A549 (cell line): ENCODE measurements at regions not wholly inside any gene's neighbourhood (a gene's known extent, or its start where the extent isn't known, plus 50 kb on each side); places are given as distances from the start of the nearest gene placed in this dataset.

Experiments
- ATAC-seq, 2 experiments: fragments of 200-7000 bp in 1 of 2; fragments of >200 bp in 1 of 2; cut with Nextera tagmentation in 1 of 2; cut with Tn5 transposase in 1 of 2; 3 replicates each; pipeline versions ENCODE4 v1.8.0 to v1.9.1; 2018 to 2020; ENCODE audit warnings: mild to moderate bottlenecking in 1 of 2, moderate library complexity in 1 of 2
- CTCF ChIA-PET: fragments of 300-600 bp; sonication (Branson Sonifier 250); formaldehyde crosslinking; extraction: SDS; loops from one replicate; lab custom pipeline; 2021; ENCODE audit warnings: antibody characterized with exemption, inconsistent platforms; lab: Yijun Ruan, JAX
- POLR2A ChIA-PET: fragments of 350-600 bp; formaldehyde crosslinking; extraction: SDS; loops from one replicate; lab custom pipeline; 2021; ENCODE audit warnings: antibody characterized with exemption, inconsistent platforms; lab: Yijun Ruan, JAX
- DNase-seq, 2 experiments: peaks; one replicate each; pipeline versions ENCODE4 v3.0.0 to v3.0.0-alpha.2; 2011 to 2016; ENCODE audit warnings: low read depth in 1 of 2, low spot score in 1 of 2
- FAIRE-seq: peaks from 2 replicates; lab custom pipeline; 2011; peaks lifted over from hg19 to GRCh38; lab: Jason Lieb, UNC
- H3K27ac ChIP-seq, 2 experiments: fragments of >200 bp; sonication (Bioruptor Twin); formaldehyde crosslinking; 3 replicates each; pipeline ENCODE4 v1.5.1; 2016 to 2017
- H3K4me1 ChIP-seq: fragments of >200 bp; sonication (Bioruptor Twin); formaldehyde crosslinking; 3 replicates; pipeline ENCODE4 v1.6.1; 2016
- H3K4me2 ChIP-seq: fragments of >200 bp; sonication (Bioruptor Twin); formaldehyde crosslinking; 3 replicates; pipeline ENCODE4 v1.6.1; 2016
- H3K4me3 ChIP-seq: fragments of >200 bp; sonication (Bioruptor Twin); formaldehyde crosslinking; 3 replicates; pipeline ENCODE4 v1.5.1; 2016
- H3K9me3 ChIP-seq: fragments of >200 bp; sonication (Bioruptor Twin); formaldehyde crosslinking; 3 replicates; pipeline ENCODE4 v1.6.1; 2016
- CBX8 ChIP-seq: fragments of 200-600 bp; sonication (generic); IDR thresholded peaks from 2 replicates; pipeline ENCODE4 v1.6.1; 2016
- EHF ChIP-seq: fragments of 250-450 bp; sonication (Bioruptor Pico); IDR thresholded peaks from 2 replicates; pipeline ENCODE4 v1.5.0; 2020; ENCODE audit warnings: mild to moderate bottlenecking
- EP300 ChIP-seq, 2 experiments: fragments of >200 bp; sonication (Bioruptor Twin); formaldehyde crosslinking; IDR thresholded peaks; 2 replicates in 1 of 2; 3 replicates in 1 of 2; pipeline ENCODE4 v1.6.1; 2016 to 2017
- HOXB13 ChIP-seq: fragments of 250-450 bp; sonication (Bioruptor Pico); IDR thresholded peaks from 2 replicates; pipeline ENCODE4 v1.5.0; 2020; ENCODE audit warnings: low read depth, mild to moderate bottlenecking, moderate library complexity
- JUNB ChIP-seq: fragments of >200 bp; sonication (Bioruptor Twin); formaldehyde crosslinking; IDR thresholded peaks from 2 replicates; pipeline ENCODE4 v1.6.1; 2016
- NFE2L2 ChIP-seq: fragments of 150-350 bp; conservative IDR thresholded peaks from 2 replicates; pipeline ENCODE4 v1.6.1; 2014; ENCODE audit warnings: low read length
- NPAS2 ChIP-seq: fragments of 250-450 bp; sonication (Bioruptor Pico); IDR thresholded peaks from 2 replicates; pipeline ENCODE4 v1.8.0; 2022; ENCODE audit warnings: mild to moderate bottlenecking, moderate library complexity, borderline replicate concordance
- PHF8 ChIP-seq: fragments of 200-600 bp; sonication (generic); IDR thresholded peaks from 2 replicates; pipeline ENCODE4 v1.6.1; 2016; ENCODE audit warnings: low read depth, mild to moderate bottlenecking, antibody characterized with exemption, moderate library complexity, borderline replicate concordance
- POLR2A ChIP-seq: IDR thresholded peaks from 2 replicates; pipeline ENCODE4 v1.6.1; 2012; ENCODE audit warnings: mild to moderate bottlenecking, low read length
- RAD21 ChIP-seq, 2 experiments: fragments of >200 bp in 1 of 2; sonication (Bioruptor Twin) in 1 of 2; formaldehyde crosslinking in 1 of 2; IDR thresholded peaks in 1 of 2; conservative IDR thresholded peaks in 1 of 2; 2 replicates in 1 of 2; 3 replicates in 1 of 2; pipeline ENCODE4 v1.6.1; 2012 to 2018; ENCODE audit warnings: inconsistent platforms in 1 of 2
- RFX5 ChIP-seq: fragments of 450-650 bp; IDR thresholded peaks from 2 replicates; pipeline ENCODE4 v1.7.1; 2014; ENCODE audit warnings: antibody characterized with exemption, mild to moderate bottlenecking, moderate library complexity
- SMC3 ChIP-seq: fragments of >200 bp; sonication (Bioruptor Twin); formaldehyde crosslinking; IDR thresholded peaks from 3 replicates; pipeline ENCODE4 v1.6.1; 2018; ENCODE audit warnings: inconsistent platforms
- SREBF2 ChIP-seq: fragments of 450-650 bp; IDR thresholded peaks from 2 replicates; pipeline ENCODE4 v1.6.1; 2014; ENCODE audit warnings: mild to moderate bottlenecking, moderate library complexity
- ZC3H11A ChIP-seq: fragments of 450-650 bp; IDR thresholded peaks from 2 replicates; pipeline ENCODE4 v1.6.1; 2014; ENCODE audit warnings: antibody characterized with exemption, mild to moderate bottlenecking
- WGBS: methylation state at CpG from one replicate; pipeline ENCODE4 v1.1.6; 2017; ENCODE audit errors: missing lambda C conversion rate; 5-methylcytosine and 5-hydroxymethylcytosine counted together
- TF ChIP-seq, protein P1 (sequence below): fragments of >200 bp; sonication (Bioruptor Twin); formaldehyde crosslinking; IDR thresholded peaks from 2 replicates; pipeline ENCODE4 v1.6.1; 2016
- TF ChIP-seq, protein P2 (sequence below): IDR thresholded peaks from 2 replicates; pipeline ENCODE4 v1.6.1; 2012; ENCODE audit warnings: low read depth, borderline replicate concordance
- TF ChIP-seq, protein P3 (sequence below): fragments of 450-650 bp; IDR thresholded peaks from 2 replicates; pipeline ENCODE4 v1.6.1; 2014; ENCODE audit warnings: antibody characterized with exemption
- TF ChIP-seq, protein P4 (sequence below): fragments of 200-600 bp; sonication (generic); IDR thresholded peaks from 2 replicates; pipeline ENCODE4 v1.6.1; 2016; ENCODE audit warnings: antibody characterized with exemption, mild to moderate bottlenecking, moderate library complexity
- TF ChIP-seq, protein P5 (sequence below): IDR thresholded peaks from 2 replicates; pipeline ENCODE4 v1.6.1; 2012

DNA sequence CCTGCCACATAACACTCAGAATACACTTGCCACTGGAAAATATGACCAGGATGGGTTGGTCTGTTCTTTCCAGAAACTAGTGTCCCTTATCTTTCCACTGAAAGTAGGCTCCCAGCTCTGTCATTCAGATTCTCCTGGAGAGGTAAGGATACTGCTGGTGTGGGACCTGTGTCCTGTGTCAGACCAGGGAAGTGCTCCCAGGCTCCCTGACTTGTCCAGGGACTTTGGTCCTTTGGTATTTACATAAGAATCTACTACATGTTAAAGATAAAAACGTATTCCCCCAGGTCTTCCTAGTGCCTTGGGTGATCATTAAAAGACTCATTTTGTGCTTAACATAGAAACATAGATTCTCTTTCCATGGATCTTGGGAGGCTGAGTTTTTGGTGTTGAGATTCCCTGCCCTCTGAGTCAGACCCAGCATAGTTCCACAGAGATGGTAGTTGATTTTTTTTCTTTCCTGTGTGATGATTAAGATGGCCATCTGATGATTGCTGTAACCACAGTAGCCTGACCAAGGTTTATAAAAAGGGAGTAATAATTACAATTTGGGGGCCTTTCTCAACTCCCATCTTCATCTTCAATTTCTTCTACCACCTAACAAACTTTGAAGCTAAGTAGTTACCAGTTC is 159.8 kb upstream of the JADE1 start:
- Histone ChIP-seq H3K4me3 (no peak overlapping the region), H3K4me1 (peaks cover 35% of the 10 kb centered on the region), H3K4me2 (peak overlapping the region; percentile 46), H3K9me3 (no peaks in the 10 kb centered on the region), H3K27ac (peak overlapping the region; percentile 56 to 79)
- TF ChIP-seq SREBF2 (no peak), NPAS2 (no peak), ZC3H11A (no peak), SMC3 (no peak), EP300 (IDR thresholded peaks at IDR 0.05) (no peak), POLR2A (no peak), NFE2L2 (no peak)
- TF ChIP-seq, protein P1, sequence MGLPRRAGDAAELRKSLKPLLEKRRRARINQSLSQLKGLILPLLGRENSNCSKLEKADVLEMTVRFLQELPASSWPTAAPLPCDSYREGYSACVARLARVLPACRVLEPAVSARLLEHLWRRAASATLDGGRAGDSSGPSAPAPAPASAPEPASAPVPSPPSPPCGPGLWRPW = no peak
- TF ChIP-seq, protein P2, sequence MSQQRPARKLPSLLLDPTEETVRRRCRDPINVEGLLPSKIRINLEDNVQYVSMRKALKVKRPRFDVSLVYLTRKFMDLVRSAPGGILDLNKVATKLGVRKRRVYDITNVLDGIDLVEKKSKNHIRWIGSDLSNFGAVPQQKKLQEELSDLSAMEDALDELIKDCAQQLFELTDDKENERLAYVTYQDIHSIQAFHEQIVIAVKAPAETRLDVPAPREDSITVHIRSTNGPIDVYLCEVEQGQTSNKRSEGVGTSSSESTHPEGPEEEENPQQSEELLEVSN = no peak
- ChIA-PET POLR2A (no interaction called here), CTCF (interaction anchor here (1.0 kb wide), 1 partner anchor 161 kb away, joined by 3 read pairs; no protein-coding TSS in a partner anchor)
- peak in 1 of 2 experiments; percentile 75; a peak in 4 of 6 replicates for ATAC-seq
- 5% methylated on average over 1 of the region's 1 CpG for WGBS
- FAIRE-seq = no peak
- peak in 1 of 2 experiments; percentile 12 for DNase-seq

DNA sequence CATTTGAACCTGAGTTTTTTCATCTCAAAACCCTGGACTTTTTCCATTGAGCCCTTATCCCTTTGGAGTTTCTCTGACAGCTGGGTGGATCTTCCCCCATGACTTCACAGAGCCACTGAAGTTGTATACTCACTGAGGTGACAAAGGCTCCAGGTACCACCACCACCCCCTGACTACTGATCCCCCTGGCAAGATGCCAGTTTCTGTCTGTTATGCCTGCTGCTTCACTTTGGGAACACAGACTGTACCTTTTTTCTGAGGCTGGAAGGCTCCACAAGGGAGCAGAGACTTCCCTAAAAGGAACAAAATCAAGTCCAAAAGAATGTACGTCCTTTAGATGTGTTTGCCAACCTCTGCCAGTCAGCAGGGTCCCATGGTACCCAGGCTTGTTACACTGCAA is 160.3 kb upstream of the JADE1 start:
- ChIA-PET POLR2A (no interaction called here), CTCF (no interaction called here)
- H3K9me3 ChIP-seq = no peaks in the 10 kb centered on the region
- peak overlapping the region; percentile 56 to 79 for H3K27ac ChIP-seq
- no peak overlapping the region for H3K4me3 ChIP-seq
- peaks cover 32% of the 10 kb centered on the region for H3K4me1 ChIP-seq
- TF ChIP-seq PHF8 = no peak
- no peak for TF ChIP-seq CBX8
- no peak for TF ChIP-seq ZC3H11A
- TF ChIP-seq JUNB = no peak
- TF ChIP-seq, protein P3, sequence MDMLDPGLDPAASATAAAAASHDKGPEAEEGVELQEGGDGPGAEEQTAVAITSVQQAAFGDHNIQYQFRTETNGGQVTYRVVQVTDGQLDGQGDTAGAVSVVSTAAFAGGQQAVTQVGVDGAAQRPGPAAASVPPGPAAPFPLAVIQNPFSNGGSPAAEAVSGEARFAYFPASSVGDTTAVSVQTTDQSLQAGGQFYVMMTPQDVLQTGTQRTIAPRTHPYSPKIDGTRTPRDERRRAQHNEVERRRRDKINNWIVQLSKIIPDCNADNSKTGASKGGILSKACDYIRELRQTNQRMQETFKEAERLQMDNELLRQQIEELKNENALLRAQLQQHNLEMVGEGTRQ = no peak
- TF ChIP-seq, protein P4, sequence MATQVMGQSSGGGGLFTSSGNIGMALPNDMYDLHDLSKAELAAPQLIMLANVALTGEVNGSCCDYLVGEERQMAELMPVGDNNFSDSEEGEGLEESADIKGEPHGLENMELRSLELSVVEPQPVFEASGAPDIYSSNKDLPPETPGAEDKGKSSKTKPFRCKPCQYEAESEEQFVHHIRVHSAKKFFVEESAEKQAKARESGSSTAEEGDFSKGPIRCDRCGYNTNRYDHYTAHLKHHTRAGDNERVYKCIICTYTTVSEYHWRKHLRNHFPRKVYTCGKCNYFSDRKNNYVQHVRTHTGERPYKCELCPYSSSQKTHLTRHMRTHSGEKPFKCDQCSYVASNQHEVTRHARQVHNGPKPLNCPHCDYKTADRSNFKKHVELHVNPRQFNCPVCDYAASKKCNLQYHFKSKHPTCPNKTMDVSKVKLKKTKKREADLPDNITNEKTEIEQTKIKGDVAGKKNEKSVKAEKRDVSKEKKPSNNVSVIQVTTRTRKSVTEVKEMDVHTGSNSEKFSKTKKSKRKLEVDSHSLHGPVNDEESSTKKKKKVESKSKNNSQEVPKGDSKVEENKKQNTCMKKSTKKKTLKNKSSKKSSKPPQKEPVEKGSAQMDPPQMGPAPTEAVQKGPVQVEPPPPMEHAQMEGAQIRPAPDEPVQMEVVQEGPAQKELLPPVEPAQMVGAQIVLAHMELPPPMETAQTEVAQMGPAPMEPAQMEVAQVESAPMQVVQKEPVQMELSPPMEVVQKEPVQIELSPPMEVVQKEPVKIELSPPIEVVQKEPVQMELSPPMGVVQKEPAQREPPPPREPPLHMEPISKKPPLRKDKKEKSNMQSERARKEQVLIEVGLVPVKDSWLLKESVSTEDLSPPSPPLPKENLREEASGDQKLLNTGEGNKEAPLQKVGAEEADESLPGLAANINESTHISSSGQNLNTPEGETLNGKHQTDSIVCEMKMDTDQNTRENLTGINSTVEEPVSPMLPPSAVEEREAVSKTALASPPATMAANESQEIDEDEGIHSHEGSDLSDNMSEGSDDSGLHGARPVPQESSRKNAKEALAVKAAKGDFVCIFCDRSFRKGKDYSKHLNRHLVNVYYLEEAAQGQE = no peak
- TF ChIP-seq NPAS2 = no peak
- TF ChIP-seq EHF = no peak
- no peak for TF ChIP-seq HOXB13 (CRISPR knock-in tag)
- TF ChIP-seq RFX5 = no peak
- no peak for TF ChIP-seq RAD21 (conservative IDR thresholded peaks at IDR 0.05 in 1 of 2, IDR thresholded peaks at IDR 0.05 in 1 of 2)
- TF ChIP-seq, protein P5, sequence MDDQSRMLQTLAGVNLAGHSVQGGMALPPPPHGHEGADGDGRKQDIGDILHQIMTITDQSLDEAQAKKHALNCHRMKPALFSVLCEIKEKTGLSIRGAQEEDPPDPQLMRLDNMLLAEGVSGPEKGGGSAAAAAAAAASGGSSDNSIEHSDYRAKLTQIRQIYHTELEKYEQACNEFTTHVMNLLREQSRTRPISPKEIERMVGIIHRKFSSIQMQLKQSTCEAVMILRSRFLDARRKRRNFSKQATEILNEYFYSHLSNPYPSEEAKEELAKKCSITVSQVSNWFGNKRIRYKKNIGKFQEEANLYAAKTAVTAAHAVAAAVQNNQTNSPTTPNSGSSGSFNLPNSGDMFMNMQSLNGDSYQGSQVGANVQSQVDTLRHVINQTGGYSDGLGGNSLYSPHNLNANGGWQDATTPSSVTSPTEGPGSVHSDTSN = no peak
- peak overlapping the region; percentile 46 for H3K4me2 ChIP-seq
- DNase-seq = no peak
- FAIRE-seq = no peak
- WGBS = 69% methylated on average over 1 of the region's 1 CpG
- ATAC-seq = peak in 1 of 2 experiments; percentile 44; a peak in 1 of 6 replicates
